Neural cell (in vitro differentiated cells): ENCODE measurements at regions not wholly inside any gene's neighbourhood (a gene's known extent, or its start where the extent isn't known, plus 50 kb on each side); places are given as distances from the start of the nearest gene placed in this dataset.

Experiments
- H2AFZ ChIP-seq: fragments of 200-600, 300-800 bp; sonication (generic), shearing (Covaris generic); 2 replicates; pipeline ENCODE4 v1.6.0; 2014; ENCODE audit warnings: low read depth, mild to moderate bottlenecking, antibody characterized with exemption, low read length, moderate library complexity
- H3F3A ChIP-seq: fragments of 200-600 bp; shearing (Covaris generic); 2 replicates; pipeline ENCODE4 v1.6.1; 2016; ENCODE audit warnings: mild to moderate bottlenecking, moderate library complexity, mixed read lengths, antibody characterized with exemption, low read length; ENCODE audit not compliant: insufficient read depth, poor library complexity, severe bottlenecking
- H3K27ac ChIP-seq: fragments of 200-600, 300-800 bp; sonication (generic), shearing (Covaris generic); 2 replicates; pipeline ENCODE4 v1.5.1; 2014; ENCODE audit warnings: mild to moderate bottlenecking, low read length, moderate library complexity
- H3K27me3 ChIP-seq: fragments of 300-800, 200-600 bp; sonication (generic), shearing (Covaris generic); 2 replicates; pipeline ENCODE4 v1.6.0; 2014; ENCODE audit warnings: mild to moderate bottlenecking, low read depth, low read length, moderate library complexity; ENCODE audit not compliant: insufficient read depth
- H3K36me3 ChIP-seq: fragments of 300-800, 200-600 bp; sonication (generic), shearing (Covaris generic); 2 replicates; pipeline ENCODE4 v1.5.1; 2014; ENCODE audit warnings: mild to moderate bottlenecking, antibody characterized with exemption, low read length, moderate library complexity; ENCODE audit not compliant: insufficient read depth
- H3K4me2 ChIP-seq: fragments of 300-800, 200-600 bp; sonication (generic), shearing (Covaris generic); 2 replicates; pipeline ENCODE4 v1.6.0; 2014; ENCODE audit warnings: mild to moderate bottlenecking, low read length
- H3K4me3 ChIP-seq: fragments of 300-800, 200-600 bp; sonication (generic), shearing (Covaris generic); 2 replicates; pipeline ENCODE4 v1.5.1; 2014; ENCODE audit warnings: mild to moderate bottlenecking, low read length, moderate library complexity
- H3K79me2 ChIP-seq: fragments of 200-600 bp; shearing (Covaris generic); replicated peaks from 2 replicates; pipeline ENCODE4 v1.6.0; 2014; ENCODE audit warnings: mild to moderate bottlenecking, low read length, moderate library complexity; ENCODE audit not compliant: insufficient read depth
- H3K9ac ChIP-seq: fragments of 300-800, 200-600 bp; sonication (generic), shearing (Covaris generic); 2 replicates; pipeline ENCODE4 v1.6.1; 2016; ENCODE audit warnings: mild to moderate bottlenecking, low read length, mixed read lengths
- H3K9me2 ChIP-seq: fragments of 200-600 bp; shearing (Covaris generic); 2 replicates; pipeline ENCODE4 v1.6.1; 2016; ENCODE audit warnings: mild to moderate bottlenecking, low read length, mixed read lengths; ENCODE audit not compliant: insufficient read depth
- H3K9me3 ChIP-seq: fragments of 200-600, 300-800 bp; sonication (generic), shearing (Covaris generic); 2 replicates; pipeline ENCODE4 v1.6.1; 2016; ENCODE audit warnings: mild to moderate bottlenecking, mixed run types, low read length, moderate library complexity, mixed read lengths
- H4K20me1 ChIP-seq: fragments of 200-600 bp; shearing (Covaris generic); 2 replicates; pipeline ENCODE4 v1.6.1; 2016; ENCODE audit warnings: mild to moderate bottlenecking, mixed run types; ENCODE audit not compliant: insufficient read depth
- CTCF ChIP-seq: fragments of 450-650 bp; IDR thresholded peaks from 2 replicates; pipeline ENCODE4 v1.5.1; 2014; ENCODE audit warnings: antibody characterized with exemption, mild to moderate bottlenecking, moderate library complexity; ENCODE audit not compliant: poor library complexity, severe bottlenecking
- EP300 ChIP-seq: fragments of 450-650 bp; conservative IDR thresholded peaks from 2 replicates; pipeline ENCODE4 v1.6.1; 2014; ENCODE audit warnings: antibody characterized with exemption, mild to moderate bottlenecking, moderate library complexity; ENCODE audit not compliant: poor library complexity, severe bottlenecking
- EZH2 ChIP-seq: fragments of 200-600, 300-800 bp; shearing (Covaris generic), sonication (generic); IDR thresholded peaks from 2 replicates; pipeline ENCODE4 v1.6.1; 2014; ENCODE audit warnings: antibody characterized with exemption, low read length, borderline replicate concordance, mild to moderate bottlenecking; ENCODE audit not compliant: insufficient read depth, poor library complexity, severe bottlenecking
- MXI1 ChIP-seq: fragments of 450-650 bp; conservative IDR thresholded peaks from 2 replicates; pipeline ENCODE4 v1.6.1; 2014; ENCODE audit warnings: antibody characterized with exemption, mild to moderate bottlenecking; ENCODE audit not compliant: poor library complexity, severe bottlenecking
- POLR2AphosphoS5 ChIP-seq: IDR thresholded peaks from 2 replicates; pipeline ENCODE4 v1.6.1; 2012
- RAD21 ChIP-seq: fragments of 450-650 bp; conservative IDR thresholded peaks from 2 replicates; pipeline ENCODE4 v1.6.1; 2014; ENCODE audit warnings: antibody characterized with exemption, mild to moderate bottlenecking, moderate library complexity
- REST ChIP-seq: IDR thresholded peaks from 2 replicates; pipeline ENCODE4 v1.6.1; 2012; ENCODE audit warnings: borderline replicate concordance
- SMC3 ChIP-seq: fragments of 450-650 bp; conservative IDR thresholded peaks from 2 replicates; pipeline ENCODE4 v1.6.1; 2014; ENCODE audit warnings: antibody characterized with exemption, mild to moderate bottlenecking, moderate library complexity; ENCODE audit not compliant: poor library complexity
- TAF1 ChIP-seq: IDR thresholded peaks from 2 replicates; pipeline ENCODE4 v1.6.1; 2012; ENCODE audit warnings: low read depth

GRCh38 chr13:34357435-34358232, 539.7 kb downstream of the RFC3 start:
- Histone ChIP-seq H3K9ac (no peak overlapping the region), H3K36me3 (no peaks in the 10 kb centered on the region), H3F3A (no peaks in the 10 kb centered on the region), H3K4me3 (no peak overlapping the region), H3K9me2 (no peaks in the 10 kb centered on the region), H4K20me1 (no peaks in the 10 kb centered on the region), H3K27ac (no peak overlapping the region), H3K27me3 (no peaks in the 10 kb centered on the region), H3K79me2 (no peaks in the 10 kb centered on the region), H3K9me3 (no peaks in the 10 kb centered on the region), H2AFZ (no peak overlapping the region), H3K4me2 (no peak overlapping the region)
- TF ChIP-seq POLR2AphosphoS5 (no peak), SMC3 (no peak), RAD21 (no peak), EP300 (no peak), CTCF (no peak), EZH2 (no peak), REST (no peak), MXI1 (no peak), TAF1 (no peak)

GRCh38 chr13:34358811-34359513, 541.0 kb downstream of the RFC3 start:
- Histone ChIP-seq H2AFZ (no peak overlapping the region), H3K9ac (no peak overlapping the region)

More at GRCh38 chr13:34358811-34359513, 541.0 kb downstream of the RFC3 start:
- Histone ChIP-seq H3K4me2 (no peak overlapping the region), H3K4me3 (no peak overlapping the region), H3K9me3 (no peaks in the 10 kb centered on the region), H3K27me3 (no peaks in the 10 kb centered on the region), H3K9me2 (no peaks in the 10 kb centered on the region), H3K36me3 (no peaks in the 10 kb centered on the region), H3K79me2 (no peaks in the 10 kb centered on the region), H3F3A (no peaks in the 10 kb centered on the region), H4K20me1 (no peaks in the 10 kb centered on the region), H3K27ac (no peak overlapping the region)
- TF ChIP-seq POLR2AphosphoS5 (no peak), REST (no peak), RAD21 (no peak), EZH2 (no peak), EP300 (no peak), TAF1 (no peak), SMC3 (no peak), MXI1 (no peak), CTCF (no peak)
